ENCODE measurements at regions not wholly inside any gene's neighbourhood (a gene's known extent, or its start where the extent isn't known, plus 50 kb on each side); places are given as distances from the start of the nearest gene placed in this dataset.
"Not testable (repeated sequence)": the region's sequence is repeated elsewhere in the genome, so short reads cannot be mapped to it uniquely, and the experiment has no call there.

GRCh38 chr13:33682646-33683045 lies 135.3 kb upstream of the RFC3 start:
- TF ChIP-seq CTCF, POLR2A (IDR thresholded peaks at IDR 0.05): not testable (repeated sequence)
